ENCODE measurements at regions not wholly inside any gene's neighbourhood (a gene's known extent, or its start where the extent isn't known, plus 50 kb on each side); places are given as distances from the start of the nearest gene placed in this dataset.

GRCh38 chr10:21364196-21365114 lies 161.0 kb downstream of the SKIDA1 start:
- Mint-ChIP-seq H3K4me1 (ENCODE audit: unreplicated experiment) (peaks cover 28% of the 10 kb centered on the region), H3K9me3 (ENCODE audit: unreplicated experiment) (no peaks in the 10 kb centered on the region), H3K27me3 (ENCODE audit: unreplicated experiment) (peaks cover 8% of the 10 kb centered on the region), H3K36me3 (ENCODE audit: low read depth, unreplicated experiment) (no peaks in the 10 kb centered on the region), H3K27ac (ENCODE audit: unreplicated experiment) (peak overlapping the region; percentile 93), H3K4me3 (ENCODE audit: unreplicated experiment) (no peak overlapping the region)
- peak; percentile 34 for DNase-seq (ENCODE audit: low spot score)
- TF ChIP-seq, protein P1, sequence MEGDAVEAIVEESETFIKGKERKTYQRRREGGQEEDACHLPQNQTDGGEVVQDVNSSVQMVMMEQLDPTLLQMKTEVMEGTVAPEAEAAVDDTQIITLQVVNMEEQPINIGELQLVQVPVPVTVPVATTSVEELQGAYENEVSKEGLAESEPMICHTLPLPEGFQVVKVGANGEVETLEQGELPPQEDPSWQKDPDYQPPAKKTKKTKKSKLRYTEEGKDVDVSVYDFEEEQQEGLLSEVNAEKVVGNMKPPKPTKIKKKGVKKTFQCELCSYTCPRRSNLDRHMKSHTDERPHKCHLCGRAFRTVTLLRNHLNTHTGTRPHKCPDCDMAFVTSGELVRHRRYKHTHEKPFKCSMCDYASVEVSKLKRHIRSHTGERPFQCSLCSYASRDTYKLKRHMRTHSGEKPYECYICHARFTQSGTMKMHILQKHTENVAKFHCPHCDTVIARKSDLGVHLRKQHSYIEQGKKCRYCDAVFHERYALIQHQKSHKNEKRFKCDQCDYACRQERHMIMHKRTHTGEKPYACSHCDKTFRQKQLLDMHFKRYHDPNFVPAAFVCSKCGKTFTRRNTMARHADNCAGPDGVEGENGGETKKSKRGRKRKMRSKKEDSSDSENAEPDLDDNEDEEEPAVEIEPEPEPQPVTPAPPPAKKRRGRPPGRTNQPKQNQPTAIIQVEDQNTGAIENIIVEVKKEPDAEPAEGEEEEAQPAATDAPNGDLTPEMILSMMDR (IDR thresholded peaks at IDR 0.05; ENCODE audit: unreplicated experiment) = no peak

GRCh38 chr10:21363731-21364104 lies 161.8 kb downstream of the SKIDA1 start:
- Mint-ChIP-seq H3K4me1 (ENCODE audit: unreplicated experiment) (peaks cover 25% of the 10 kb centered on the region), H3K9me3 (ENCODE audit: unreplicated experiment) (no peaks in the 10 kb centered on the region), H3K27me3 (ENCODE audit: unreplicated experiment) (peaks cover 8% of the 10 kb centered on the region), H3K4me3 (ENCODE audit: unreplicated experiment) (no peak overlapping the region), H3K27ac (ENCODE audit: unreplicated experiment) (peak overlapping the region; percentile 93), H3K36me3 (ENCODE audit: low read depth, unreplicated experiment) (no peaks in the 10 kb centered on the region)
- TF ChIP-seq, protein P1 (IDR thresholded peaks at IDR 0.05; ENCODE audit: unreplicated experiment) = no peak
- DNase-seq (ENCODE audit: low spot score) = no peak

- no peaks in the 10 kb centered on the region for H3K36me3 Mint-ChIP-seq (ENCODE audit: low read depth, unreplicated experiment)
- TF ChIP-seq, protein P1 (IDR thresholded peaks at IDR 0.05; ENCODE audit: unreplicated experiment) = no peak
- H3K4me1 Mint-ChIP-seq (ENCODE audit: unreplicated experiment) = peaks cover 25% of the 10 kb centered on the region
- H3K9me3 Mint-ChIP-seq (ENCODE audit: unreplicated experiment) = no peaks in the 10 kb centered on the region
- no peak overlapping the region for H3K4me3 Mint-ChIP-seq (ENCODE audit: unreplicated experiment)
- H3K27ac Mint-ChIP-seq (ENCODE audit: unreplicated experiment) = peak overlapping the region; percentile 93
- H3K27me3 Mint-ChIP-seq (ENCODE audit: unreplicated experiment) = peaks cover 8% of the 10 kb centered on the region
- DNase-seq (ENCODE audit: low spot score) = no peak
Measured at GRCh38 chr10:21363092-21363730, 162.3 kb downstream of the SKIDA1 start.

DNA sequence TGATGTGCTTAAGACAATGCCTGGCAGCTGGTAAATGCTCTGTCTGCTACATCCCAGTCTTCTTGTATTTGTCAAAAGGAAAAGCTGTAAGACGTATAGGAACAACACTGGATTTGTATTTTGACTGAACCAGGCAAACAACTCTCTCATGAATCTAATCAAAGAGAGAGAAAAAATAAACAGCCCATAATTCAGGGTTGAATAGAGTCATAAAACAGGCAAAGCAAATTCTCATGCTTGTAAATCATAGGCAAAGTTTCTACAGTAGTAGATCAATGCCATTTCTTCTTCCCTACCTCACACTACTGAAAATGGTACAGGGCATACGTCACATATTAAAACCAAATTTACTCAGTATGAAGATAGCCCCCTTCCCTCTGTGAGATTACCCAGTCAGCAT lies 166.3 kb downstream of the SKIDA1 start:
- DNase-seq (ENCODE audit: low spot score) = no peak
- Mint-ChIP-seq H3K4me3 (ENCODE audit: unreplicated experiment) (no peak overlapping the region), H3K9me3 (ENCODE audit: unreplicated experiment) (no peaks in the 10 kb centered on the region), H3K36me3 (ENCODE audit: low read depth, unreplicated experiment) (no peaks in the 10 kb centered on the region), H3K27me3 (ENCODE audit: unreplicated experiment) (peaks cover 10% of the 10 kb centered on the region), H3K4me1 (ENCODE audit: unreplicated experiment) (peaks cover 14% of the 10 kb centered on the region), H3K27ac (ENCODE audit: unreplicated experiment) (no peak overlapping the region)
- TF ChIP-seq, protein P1 (IDR thresholded peaks at IDR 0.05; ENCODE audit: unreplicated experiment) = no peak

- Mint-ChIP-seq H3K9me3 (ENCODE audit: unreplicated experiment) (no peaks in the 10 kb centered on the region), H3K36me3 (ENCODE audit: low read depth, unreplicated experiment) (no peaks in the 10 kb centered on the region), H3K4me1 (ENCODE audit: unreplicated experiment) (no peaks in the 10 kb centered on the region), H3K27me3 (ENCODE audit: unreplicated experiment) (peaks cover 6% of the 10 kb centered on the region), H3K4me3 (ENCODE audit: unreplicated experiment) (no peak overlapping the region), H3K27ac (ENCODE audit: unreplicated experiment) (no peak overlapping the region)
- no peak for DNase-seq (ENCODE audit: low spot score)
- TF ChIP-seq, protein P1 (IDR thresholded peaks at IDR 0.05; ENCODE audit: unreplicated experiment) = no peak
Measured at GRCh38 chr10:21355591-21356011, 169.9 kb downstream of the SKIDA1 start.
